Skeletal muscle tissue (tissue), 3 donors: ENCODE measurements at regions not wholly inside any gene's neighbourhood (a gene's known extent, or its start where the extent isn't known, plus 50 kb on each side); places are given as distances from the start of the nearest gene placed in this dataset.
"Not testable (repeated sequence)": the region's sequence is repeated elsewhere in the genome, so short reads cannot be mapped to it uniquely, and the experiment has no call there.

Source experiments
- H3K27ac ChIP-seq: one replicate; pipeline ENCODE4 v1.7.0; 2013; ENCODE audit warnings: mild to moderate bottlenecking, low read depth, low read length, inconsistent platforms
- H3K27me3 ChIP-seq, 3 donors: one replicate each; pipeline ENCODE4 v1.7.0; 2013; ENCODE audit warnings: low read length in 3 of 3; ENCODE audit not compliant: control insufficient read depth in 3 of 3, insufficient read depth in 3 of 3
- H3K36me3 ChIP-seq, 3 donors: one replicate each; pipeline ENCODE4 v1.7.0; 2013; ENCODE audit warnings: low read length in 3 of 3; ENCODE audit not compliant: control insufficient read depth in 3 of 3, insufficient read depth in 3 of 3
- H3K4me1 ChIP-seq, 3 donors: one replicate each; pipeline ENCODE4 v1.7.0; 2013; ENCODE audit warnings: low read length in 3 of 3, mild to moderate bottlenecking in 3 of 3; ENCODE audit not compliant: control insufficient read depth in 3 of 3, insufficient read depth in 3 of 3
- H3K4me3 ChIP-seq, 3 donors: one replicate each; pipeline ENCODE4 v1.7.0; 2013; ENCODE audit warnings: low read length in 3 of 3
- H3K9ac ChIP-seq, 3 donors: one replicate each; pipeline ENCODE4 v1.7.0; 2013; ENCODE audit warnings: low read length in 3 of 3, mild to moderate bottlenecking in 3 of 3, moderate library complexity in 2 of 3, low read depth in 1 of 3
- H3K9me3 ChIP-seq, 3 donors: one replicate each; pipeline ENCODE4 v1.7.0; 2013; ENCODE audit warnings: low read length in 3 of 3; ENCODE audit not compliant: control insufficient read depth in 3 of 3
- donor health status: Osteomylitis.

GRCh38 chr1:104196136-104196535 lies 446.4 kb downstream of the AMY1C start:
- H3K27ac ChIP-seq: no peak overlapping the region
- H3K36me3 ChIP-seq: no peaks in the 10 kb centered on the region

GRCh38 chr1:104197516-104197915 lies 447.8 kb downstream of the AMY1C start:
- H3K27me3 ChIP-seq: no peaks in the 10 kb centered on the region

More at GRCh38 chr1:104196136-104196535, 446.4 kb downstream of the AMY1C start:
- Histone ChIP-seq H3K27me3 (no peaks in the 10 kb centered on the region), H3K9ac (no peak overlapping the region), H3K4me1 (no peaks in the 10 kb centered on the region), H3K9me3 (peaks cover 0 to 4% (median 0%) of the 10 kb centered on the region in 3 donors), H3K4me3 (no peak overlapping the region)

GRCh38 chr1:104212239-104212638 lies 462.5 kb downstream of the AMY1C start:
- Histone ChIP-seq H3K36me3 (no peaks in the 10 kb centered on the region), H3K4me1 (no peaks in the 10 kb centered on the region), H3K9ac (no peak overlapping the region), H3K27ac (no peak overlapping the region), H3K4me3 (no peak overlapping the region), H3K27me3 (no peaks in the 10 kb centered on the region), H3K9me3 (peaks cover 0 to 3% (median 2%) of the 10 kb centered on the region in 3 donors)

More at GRCh38 chr1:104197516-104197915, 447.8 kb downstream of the AMY1C start:
- Histone ChIP-seq H3K36me3 (no peaks in the 10 kb centered on the region), H3K9ac (no peak overlapping the region), H3K9me3 (peaks cover 0 to 4% (median 0%) of the 10 kb centered on the region in 3 donors), H3K4me3 (no peak overlapping the region), H3K27ac (no peak overlapping the region), H3K4me1 (no peaks in the 10 kb centered on the region)

- H3K27ac ChIP-seq, H3K9me3 ChIP-seq, H3K4me1 ChIP-seq, H3K9ac ChIP-seq, H3K36me3 ChIP-seq, H3K4me3 ChIP-seq, H3K27me3 ChIP-seq: not testable (repeated sequence)
Measured at GRCh38 chr1:104217395-104217986, 467.8 kb downstream of the AMY1C start.

- Histone ChIP-seq H3K4me1 (no peaks in the 10 kb centered on the region), H3K27me3 (no peaks in the 10 kb centered on the region), H3K4me3 (no peak overlapping the region), H3K27ac (no peak overlapping the region), H3K9ac (no peak overlapping the region), H3K9me3 (no peaks in the 10 kb centered on the region), H3K36me3 (no peaks in the 10 kb centered on the region)
Measured at GRCh38 chr1:104229860-104230259, 480.2 kb downstream of the AMY1C start.

- Histone ChIP-seq H3K9me3 (no peaks in the 10 kb centered on the region), H3K27ac (no peak overlapping the region), H3K27me3 (no peaks in the 10 kb centered on the region), H3K4me1 (no peaks in the 10 kb centered on the region), H3K36me3 (no peaks in the 10 kb centered on the region), H3K9ac (no peak overlapping the region), H3K4me3 (no peak overlapping the region)
Measured at GRCh38 chr1:104231676-104232075, 482.0 kb downstream of the AMY1C start.

- Histone ChIP-seq H3K4me3 (no peak overlapping the region), H3K9ac (no peak overlapping the region), H3K27ac (no peak overlapping the region), H3K4me1 (no peaks in the 10 kb centered on the region), H3K9me3 (no peaks in the 10 kb centered on the region), H3K36me3 (no peaks in the 10 kb centered on the region), H3K27me3 (no peaks in the 10 kb centered on the region)
Measured at GRCh38 chr1:104235141-104235540, 485.4 kb downstream of the AMY1C start.

- H3K27ac ChIP-seq: no peak overlapping the region
- H3K36me3 ChIP-seq: no peaks in the 10 kb centered on the region
- H3K4me3 ChIP-seq: no peak overlapping the region
- H3K9me3 ChIP-seq: no peaks in the 10 kb centered on the region
- no peak overlapping the region for H3K9ac ChIP-seq
- H3K27me3 ChIP-seq: no peaks in the 10 kb centered on the region
- no peaks in the 10 kb centered on the region for H3K4me1 ChIP-seq
Measured at GRCh38 chr1:104238991-104239390, 489.3 kb downstream of the AMY1C start.

- Histone ChIP-seq H3K36me3 (no peaks in the 10 kb centered on the region), H3K9ac (no peak overlapping the region)
Measured at GRCh38 chr1:104248385-104248784, 498.7 kb downstream of the AMY1C start.

GRCh38 chr1:104259481-104259880 lies 509.8 kb downstream of the AMY1C start:
- Histone ChIP-seq H3K4me3 (no peak overlapping the region), H3K27me3 (no peaks in the 10 kb centered on the region), H3K9ac (no peak overlapping the region), H3K36me3 (no peaks in the 10 kb centered on the region), H3K9me3 (no peaks in the 10 kb centered on the region), H3K27ac (no peak overlapping the region), H3K4me1 (no peaks in the 10 kb centered on the region)

More at GRCh38 chr1:104248385-104248784, 498.7 kb downstream of the AMY1C start:
- Histone ChIP-seq H3K9me3 (peaks cover 0 to 2% (median 0%) of the 10 kb centered on the region in 3 donors), H3K27ac (no peak overlapping the region), H3K4me3 (no peak overlapping the region), H3K27me3 (no peaks in the 10 kb centered on the region), H3K4me1 (no peaks in the 10 kb centered on the region)
